Vagina (tissue), 2 donors: ENCODE measurements at regions not wholly inside any gene's neighbourhood (a gene's known extent, or its start where the extent isn't known, plus 50 kb on each side); places are given as distances from the start of the nearest gene placed in this dataset.

Source experiments
- CTCF ChIP-seq, 3 experiments: fragments of 450-650 bp in 2 of 3; fragments of 200-600 bp in 1 of 3; sonication (generic) in 1 of 3; IDR thresholded peaks; one replicate each; pipeline ENCODE4 v1.5.1; 2017 to 2019; ENCODE audit warnings: antibody characterized with exemption in 3 of 3, mild to moderate bottlenecking in 2 of 3, moderate library complexity in 2 of 3
- POLR2AphosphoS5 ChIP-seq, 2 donors: sonication (generic); formaldehyde crosslinking; IDR thresholded peaks; one replicate each; pipeline ENCODE4 v1.9.0; 2017; ENCODE audit warnings: antibody characterized with exemption in 2 of 2, mild to moderate bottlenecking in 2 of 2, low read depth in 1 of 2; ENCODE audit not compliant: insufficient read depth in 1 of 2

- TF ChIP-seq CTCF (IDR thresholded peaks at IDR 0.05) = no peak
- no peak for TF ChIP-seq POLR2AphosphoS5 (IDR thresholded peaks at IDR 0.05; ENCODE audit: insufficient read depth in 1 of 2, low read depth in 1 of 2)
Observed at GRCh38 chr4:135476272-135476671, 1274.7 kb upstream of the PABPC4L start.
